GM12875 (cell line): ENCODE measurements at regions not wholly inside any gene's neighbourhood (a gene's known extent, or its start where the extent isn't known, plus 50 kb on each side); places are given as distances from the start of the nearest gene placed in this dataset.
"Not testable (repeated sequence)": the region's sequence is repeated elsewhere in the genome, so short reads cannot be mapped to it uniquely, and the experiment has no call there.

Experiments
- H3K4me3 ChIP-seq: one replicate; pipeline ENCODE4 v1.5.1; 2011; ENCODE audit warnings: low read depth, low read length, control low read depth
- TF ChIP-seq, protein P1 (sequence below): IDR thresholded peaks from 2 replicates; pipeline ENCODE4 v1.5.1; 2011; ENCODE audit warnings: low read depth, mild to moderate bottlenecking, control low read depth, inconsistent platforms, low read length, moderate library complexity, borderline replicate concordance; ENCODE audit not compliant: insufficient read depth

DNA sequence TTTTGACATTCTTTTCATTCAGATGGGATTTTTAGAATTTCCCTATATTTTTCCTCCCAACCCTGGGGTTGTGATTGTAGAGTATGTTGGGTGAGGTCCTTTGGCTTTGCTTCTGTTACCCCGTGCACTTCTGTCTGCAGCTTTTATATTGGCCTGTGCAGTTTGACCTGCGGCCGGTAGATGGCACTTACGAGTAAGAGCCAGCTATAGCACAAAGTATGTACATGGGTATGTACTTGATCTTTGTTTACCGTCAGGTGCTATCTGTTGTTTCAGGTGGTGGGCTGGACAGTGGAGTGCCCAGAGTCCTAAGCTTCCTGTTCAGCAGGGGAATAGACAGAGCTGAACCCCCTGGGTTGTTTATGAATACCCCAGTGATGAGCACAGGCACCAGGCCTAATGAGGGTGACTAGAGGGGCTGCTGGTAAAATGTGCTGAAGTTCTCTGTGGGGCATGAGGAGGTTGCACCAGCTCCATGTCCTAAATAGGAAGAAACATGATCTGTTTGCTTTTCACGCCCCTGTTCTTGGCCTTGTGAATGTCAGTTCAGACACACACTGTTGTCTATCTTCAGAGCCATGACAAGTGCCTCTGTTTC is 58.9 kb upstream of the THUMPD2 start:
- no peak overlapping the region for H3K4me3 ChIP-seq
- TF ChIP-seq, protein P1, sequence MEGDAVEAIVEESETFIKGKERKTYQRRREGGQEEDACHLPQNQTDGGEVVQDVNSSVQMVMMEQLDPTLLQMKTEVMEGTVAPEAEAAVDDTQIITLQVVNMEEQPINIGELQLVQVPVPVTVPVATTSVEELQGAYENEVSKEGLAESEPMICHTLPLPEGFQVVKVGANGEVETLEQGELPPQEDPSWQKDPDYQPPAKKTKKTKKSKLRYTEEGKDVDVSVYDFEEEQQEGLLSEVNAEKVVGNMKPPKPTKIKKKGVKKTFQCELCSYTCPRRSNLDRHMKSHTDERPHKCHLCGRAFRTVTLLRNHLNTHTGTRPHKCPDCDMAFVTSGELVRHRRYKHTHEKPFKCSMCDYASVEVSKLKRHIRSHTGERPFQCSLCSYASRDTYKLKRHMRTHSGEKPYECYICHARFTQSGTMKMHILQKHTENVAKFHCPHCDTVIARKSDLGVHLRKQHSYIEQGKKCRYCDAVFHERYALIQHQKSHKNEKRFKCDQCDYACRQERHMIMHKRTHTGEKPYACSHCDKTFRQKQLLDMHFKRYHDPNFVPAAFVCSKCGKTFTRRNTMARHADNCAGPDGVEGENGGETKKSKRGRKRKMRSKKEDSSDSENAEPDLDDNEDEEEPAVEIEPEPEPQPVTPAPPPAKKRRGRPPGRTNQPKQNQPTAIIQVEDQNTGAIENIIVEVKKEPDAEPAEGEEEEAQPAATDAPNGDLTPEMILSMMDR = peak; percentile 91

DNA sequence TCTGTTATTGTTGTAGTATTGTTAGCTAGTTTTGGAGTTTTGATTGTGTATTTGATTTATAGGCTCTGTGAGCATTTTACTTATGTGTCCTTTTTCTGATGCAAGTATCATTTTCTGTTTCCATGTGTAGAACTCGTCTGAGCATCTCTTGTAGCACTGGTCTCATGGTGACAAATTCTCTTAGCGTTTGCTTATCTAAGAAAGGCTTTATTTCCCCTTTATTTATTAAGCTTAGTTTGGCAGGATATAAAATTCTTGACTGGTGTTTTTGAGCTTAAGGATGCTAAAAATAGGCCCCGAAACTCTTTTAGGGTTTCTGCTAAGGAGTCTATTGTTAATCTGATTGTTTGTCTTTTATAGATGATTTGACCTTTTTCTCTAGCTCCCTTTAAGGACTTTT is 57.6 kb upstream of the THUMPD2 start:
- no peak overlapping the region for H3K4me3 ChIP-seq
- TF ChIP-seq, protein P1 = no peak

DNA sequence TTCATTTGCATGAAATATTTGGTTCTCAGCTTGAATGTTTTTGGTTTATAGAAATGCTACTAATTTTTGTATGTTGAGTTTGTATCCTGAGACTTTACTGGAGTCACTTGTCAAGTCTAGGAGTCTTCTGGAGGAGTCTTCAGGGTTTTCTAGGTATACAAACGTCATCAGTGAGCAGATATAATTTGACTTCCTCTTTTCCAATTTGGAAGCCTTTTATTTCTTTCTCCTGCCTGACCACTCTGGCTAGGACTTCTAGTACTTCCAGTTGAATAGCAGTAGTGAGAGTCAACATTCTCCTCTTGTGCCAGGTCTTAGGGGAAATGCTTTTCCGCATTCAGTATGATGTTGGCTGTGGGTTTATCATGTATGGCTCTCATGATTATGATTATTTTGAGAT is 55.4 kb upstream of the THUMPD2 start:
- TF ChIP-seq, protein P1 = no peak
- H3K4me3 ChIP-seq = no peak overlapping the region

DNA sequence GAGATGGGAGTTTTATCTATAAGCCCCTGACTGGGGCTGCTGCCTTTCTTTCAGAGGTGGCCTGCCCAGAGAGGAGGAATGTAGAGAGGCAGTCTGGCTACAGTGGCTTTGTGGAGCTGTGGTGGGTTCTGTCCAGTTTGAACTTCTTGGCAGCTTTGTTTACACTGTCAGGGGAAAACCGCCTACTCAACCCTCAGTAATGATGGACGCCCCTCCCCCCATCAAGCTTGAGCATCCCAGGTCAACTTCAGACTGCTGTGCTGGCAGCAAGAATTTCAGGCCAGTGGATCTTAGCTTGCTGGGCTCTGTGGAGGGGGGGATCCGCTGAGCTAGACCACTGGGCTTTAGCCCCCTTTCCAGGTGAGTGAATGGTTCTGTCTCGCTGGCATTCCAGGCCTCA is 51.6 kb upstream of the THUMPD2 start:
- not testable (repeated sequence) for H3K4me3 ChIP-seq
